ENCODE measurements at regions not wholly inside any gene's neighbourhood (a gene's known extent, or its start where the extent isn't known, plus 50 kb on each side); places are given as distances from the start of the nearest gene placed in this dataset.
"Not testable (repeated sequence)": the region's sequence is repeated elsewhere in the genome, so short reads cannot be mapped to it uniquely, and the experiment has no call there.

DNA sequence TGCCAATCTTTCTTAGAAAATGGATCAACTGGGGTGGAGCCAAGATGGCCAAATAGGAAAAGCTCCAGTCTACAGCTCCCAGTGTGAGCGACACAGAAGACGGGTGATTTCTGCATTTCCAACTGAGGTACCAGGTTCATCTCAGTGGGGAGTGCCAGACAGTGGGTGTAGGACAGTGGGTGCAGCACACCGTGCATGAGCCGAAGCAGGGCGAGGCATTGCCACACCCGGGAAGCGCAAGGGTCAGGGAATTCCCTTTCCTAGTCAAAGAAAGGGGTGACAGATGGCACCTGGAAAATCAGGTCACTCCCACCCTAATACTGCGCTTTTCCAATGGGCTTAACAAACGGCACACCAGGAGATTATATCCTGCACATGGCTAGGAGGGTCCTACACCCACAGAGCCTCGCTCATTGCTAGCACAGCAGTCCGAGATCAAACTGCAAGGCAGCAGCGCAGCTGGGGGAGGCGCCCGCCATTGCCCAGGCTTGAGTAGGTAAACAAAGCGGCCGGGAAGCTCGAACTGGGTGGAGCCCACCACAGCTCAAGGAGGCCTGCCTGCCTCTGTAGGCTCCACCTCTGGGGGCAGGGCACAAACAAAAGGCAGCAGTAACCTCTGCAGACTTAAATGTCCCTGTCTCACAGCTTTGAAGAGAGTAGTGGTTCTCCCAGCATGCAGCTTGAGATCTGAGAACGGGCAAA lies 61.3 kb upstream of the LHFPL2 start:
- intact Hi-C loops (cut with micrococcal nuclease; ENCODE audit: unreplicated experiment); H3K9me3 ChIP-seq (ENCODE audit: low read depth, low read length, poor library complexity, severe bottlenecking); H3K27me3 ChIP-seq (replicated peaks; ENCODE audit: insufficient read depth, low read depth, low read length, poor library complexity); H3K27ac ChIP-seq (ENCODE audit: low read depth, low read length, poor library complexity, severe bottlenecking); POLR2A ChIA-PET (ENCODE audit: low non-redundant PET); DNase-seq (ENCODE audit: low spot score); H3K36me3 ChIP-seq (ENCODE audit: insufficient read depth, low read length, poor library complexity, severe bottlenecking); BruUV-seq (replicated peaks); H3K4me1 ChIP-seq (ENCODE audit: insufficient read depth, low read length, poor library complexity, severe bottlenecking); CTCF ChIA-PET; H3K4me3 ChIP-seq (ENCODE audit: low read depth, low read length, poor library complexity, severe bottlenecking): not testable (repeated sequence)

DNA sequence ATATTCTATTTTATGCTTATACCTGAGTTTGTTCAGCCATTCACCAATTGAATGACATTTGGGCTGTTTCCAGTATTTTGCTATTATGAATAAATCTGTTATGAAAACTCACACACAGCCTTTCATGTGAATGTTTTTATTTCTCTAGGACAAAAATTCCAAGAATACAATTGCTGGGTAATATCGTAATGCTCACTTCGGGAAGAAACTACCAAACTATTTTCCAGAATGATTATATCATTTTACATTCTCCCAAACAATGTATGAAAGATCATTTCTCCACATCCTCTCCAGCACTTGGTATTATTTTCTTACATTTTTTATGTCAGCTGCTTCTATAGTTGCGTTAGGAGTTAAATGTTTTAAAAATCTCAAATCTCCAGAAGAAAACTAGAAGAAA lies 58.3 kb upstream of the LHFPL2 start:
- intact Hi-C loops (cut with micrococcal nuclease; ENCODE audit: unreplicated experiment) = no loop called here
- Histone ChIP-seq H3K27ac (ENCODE audit: low read depth, low read length, poor library complexity, severe bottlenecking) (no peak overlapping the region), H3K27me3 (replicated peaks; ENCODE audit: insufficient read depth, low read depth, low read length, poor library complexity) (no peaks in the 10 kb centered on the region), H3K4me1 (ENCODE audit: insufficient read depth, low read length, poor library complexity, severe bottlenecking) (no peaks in the 10 kb centered on the region), H3K9me3 (ENCODE audit: low read depth, low read length, poor library complexity, severe bottlenecking) (no peaks in the 10 kb centered on the region), H3K36me3 (ENCODE audit: insufficient read depth, low read length, poor library complexity, severe bottlenecking) (no peaks in the 10 kb centered on the region), H3K4me3 (ENCODE audit: low read depth, low read length, poor library complexity, severe bottlenecking) (no peak overlapping the region)
- TF ChIP-seq EZH2 (IDR thresholded peaks at IDR 0.05; ENCODE audit: borderline replicate concordance, low read depth, low read length, poor library complexity, severe bottlenecking) = no peak
- TF ChIP-seq, protein P1, sequence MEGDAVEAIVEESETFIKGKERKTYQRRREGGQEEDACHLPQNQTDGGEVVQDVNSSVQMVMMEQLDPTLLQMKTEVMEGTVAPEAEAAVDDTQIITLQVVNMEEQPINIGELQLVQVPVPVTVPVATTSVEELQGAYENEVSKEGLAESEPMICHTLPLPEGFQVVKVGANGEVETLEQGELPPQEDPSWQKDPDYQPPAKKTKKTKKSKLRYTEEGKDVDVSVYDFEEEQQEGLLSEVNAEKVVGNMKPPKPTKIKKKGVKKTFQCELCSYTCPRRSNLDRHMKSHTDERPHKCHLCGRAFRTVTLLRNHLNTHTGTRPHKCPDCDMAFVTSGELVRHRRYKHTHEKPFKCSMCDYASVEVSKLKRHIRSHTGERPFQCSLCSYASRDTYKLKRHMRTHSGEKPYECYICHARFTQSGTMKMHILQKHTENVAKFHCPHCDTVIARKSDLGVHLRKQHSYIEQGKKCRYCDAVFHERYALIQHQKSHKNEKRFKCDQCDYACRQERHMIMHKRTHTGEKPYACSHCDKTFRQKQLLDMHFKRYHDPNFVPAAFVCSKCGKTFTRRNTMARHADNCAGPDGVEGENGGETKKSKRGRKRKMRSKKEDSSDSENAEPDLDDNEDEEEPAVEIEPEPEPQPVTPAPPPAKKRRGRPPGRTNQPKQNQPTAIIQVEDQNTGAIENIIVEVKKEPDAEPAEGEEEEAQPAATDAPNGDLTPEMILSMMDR (conservative IDR thresholded peaks at IDR 0.05; ENCODE audit: low read depth, low read length) = no peak
- no TSS peak for BruUV-seq (replicated peaks)
- DNase-seq (ENCODE audit: low spot score) = no peak
- CTCF ChIA-PET = no interaction called here
- POLR2A ChIA-PET (ENCODE audit: low non-redundant PET) = no interaction called here

DNA sequence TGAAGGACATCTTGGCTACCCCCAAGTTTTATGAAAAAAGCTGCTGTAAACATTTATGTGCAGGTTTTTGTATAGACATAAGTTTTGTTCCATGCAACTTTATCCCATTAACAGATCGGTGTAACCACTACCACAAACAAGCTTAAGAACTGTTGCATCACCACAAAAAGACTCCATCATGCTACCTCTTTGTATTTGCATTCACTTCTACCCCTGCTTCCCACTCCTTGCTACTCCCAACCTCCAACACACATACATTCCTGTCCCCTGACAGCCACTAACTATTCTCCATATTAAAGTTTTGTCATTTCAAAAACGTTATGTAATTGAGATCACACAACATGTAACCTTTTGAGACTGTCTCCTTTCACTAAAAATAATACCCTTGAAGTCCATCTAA lies 57.8 kb upstream of the LHFPL2 start:
- Histone ChIP-seq H3K9me3 (ENCODE audit: low read depth, low read length, poor library complexity, severe bottlenecking) (no peaks in the 10 kb centered on the region), H3K4me3 (ENCODE audit: low read depth, low read length, poor library complexity, severe bottlenecking) (no peak overlapping the region), H3K27me3 (replicated peaks; ENCODE audit: insufficient read depth, low read depth, low read length, poor library complexity) (no peaks in the 10 kb centered on the region), H3K27ac (ENCODE audit: low read depth, low read length, poor library complexity, severe bottlenecking) (no peak overlapping the region), H3K36me3 (ENCODE audit: insufficient read depth, low read length, poor library complexity, severe bottlenecking) (no peaks in the 10 kb centered on the region), H3K4me1 (ENCODE audit: insufficient read depth, low read length, poor library complexity, severe bottlenecking) (no peaks in the 10 kb centered on the region)
- no TSS peak for BruUV-seq (replicated peaks)
- POLR2A ChIA-PET (ENCODE audit: low non-redundant PET) = no interaction called here
- DNase-seq (ENCODE audit: low spot score) = no peak
- intact Hi-C loops (cut with micrococcal nuclease; ENCODE audit: unreplicated experiment) = no loop called here
- CTCF ChIA-PET = no interaction called here
- no peak for TF ChIP-seq EZH2 (IDR thresholded peaks at IDR 0.05; ENCODE audit: borderline replicate concordance, low read depth, low read length, poor library complexity, severe bottlenecking)
- TF ChIP-seq, protein P1 (conservative IDR thresholded peaks at IDR 0.05; ENCODE audit: low read depth, low read length) = no peak

- Histone ChIP-seq H3K27ac (ENCODE audit: low read depth, low read length, poor library complexity, severe bottlenecking) (no peak overlapping the region), H3K36me3 (ENCODE audit: insufficient read depth, low read length, poor library complexity, severe bottlenecking) (no peaks in the 10 kb centered on the region), H3K27me3 (replicated peaks; ENCODE audit: insufficient read depth, low read depth, low read length, poor library complexity) (no peaks in the 10 kb centered on the region), H3K4me3 (ENCODE audit: low read depth, low read length, poor library complexity, severe bottlenecking) (no peak overlapping the region), H3K4me1 (ENCODE audit: insufficient read depth, low read length, poor library complexity, severe bottlenecking) (no peaks in the 10 kb centered on the region), H3K9me3 (ENCODE audit: low read depth, low read length, poor library complexity, severe bottlenecking) (no peaks in the 10 kb centered on the region)
- intact Hi-C loops (cut with micrococcal nuclease; ENCODE audit: unreplicated experiment) = no loop called here
- BruUV-seq (replicated peaks) = no TSS peak
- CTCF ChIA-PET = no interaction called here
- POLR2A ChIA-PET (ENCODE audit: low non-redundant PET) = no interaction called here
- no peak for TF ChIP-seq EZH2 (IDR thresholded peaks at IDR 0.05; ENCODE audit: borderline replicate concordance, low read depth, low read length, poor library complexity, severe bottlenecking)
- TF ChIP-seq, protein P1 (conservative IDR thresholded peaks at IDR 0.05; ENCODE audit: low read depth, low read length) = no peak
- DNase-seq (ENCODE audit: low spot score) = no peak
Observed at GRCh38 chr5:78705826-78706225, 57.3 kb upstream of the LHFPL2 start.
